ENCODE measurements at regions not wholly inside any gene's neighbourhood (a gene's known extent, or its start where the extent isn't known, plus 50 kb on each side); places are given as distances from the start of the nearest gene placed in this dataset.

- intact Hi-C loops (cut with DNase I; ENCODE audit: low total_unique reads) = no loop called here
- DNase-seq (ENCODE audit: low spot score in 2 of 2) = no peak
- TF ChIP-seq, protein P1, sequence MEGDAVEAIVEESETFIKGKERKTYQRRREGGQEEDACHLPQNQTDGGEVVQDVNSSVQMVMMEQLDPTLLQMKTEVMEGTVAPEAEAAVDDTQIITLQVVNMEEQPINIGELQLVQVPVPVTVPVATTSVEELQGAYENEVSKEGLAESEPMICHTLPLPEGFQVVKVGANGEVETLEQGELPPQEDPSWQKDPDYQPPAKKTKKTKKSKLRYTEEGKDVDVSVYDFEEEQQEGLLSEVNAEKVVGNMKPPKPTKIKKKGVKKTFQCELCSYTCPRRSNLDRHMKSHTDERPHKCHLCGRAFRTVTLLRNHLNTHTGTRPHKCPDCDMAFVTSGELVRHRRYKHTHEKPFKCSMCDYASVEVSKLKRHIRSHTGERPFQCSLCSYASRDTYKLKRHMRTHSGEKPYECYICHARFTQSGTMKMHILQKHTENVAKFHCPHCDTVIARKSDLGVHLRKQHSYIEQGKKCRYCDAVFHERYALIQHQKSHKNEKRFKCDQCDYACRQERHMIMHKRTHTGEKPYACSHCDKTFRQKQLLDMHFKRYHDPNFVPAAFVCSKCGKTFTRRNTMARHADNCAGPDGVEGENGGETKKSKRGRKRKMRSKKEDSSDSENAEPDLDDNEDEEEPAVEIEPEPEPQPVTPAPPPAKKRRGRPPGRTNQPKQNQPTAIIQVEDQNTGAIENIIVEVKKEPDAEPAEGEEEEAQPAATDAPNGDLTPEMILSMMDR (IDR thresholded peaks at IDR 0.05) = no peak
- no peak for TF ChIP-seq POLR2A (IDR thresholded peaks at IDR 0.05)
- no peak overlapping the region for H3K4me3 ChIP-seq (ENCODE audit: low read depth, poor library complexity, severe bottlenecking)
- 48 to 49% methylated on average over 5 of the region's 5 CpGs for WGBS, 2 donors
Measured at GRCh38 chr1:163596541-163597258, 274.9 kb downstream of the NUF2 start.

DNA sequence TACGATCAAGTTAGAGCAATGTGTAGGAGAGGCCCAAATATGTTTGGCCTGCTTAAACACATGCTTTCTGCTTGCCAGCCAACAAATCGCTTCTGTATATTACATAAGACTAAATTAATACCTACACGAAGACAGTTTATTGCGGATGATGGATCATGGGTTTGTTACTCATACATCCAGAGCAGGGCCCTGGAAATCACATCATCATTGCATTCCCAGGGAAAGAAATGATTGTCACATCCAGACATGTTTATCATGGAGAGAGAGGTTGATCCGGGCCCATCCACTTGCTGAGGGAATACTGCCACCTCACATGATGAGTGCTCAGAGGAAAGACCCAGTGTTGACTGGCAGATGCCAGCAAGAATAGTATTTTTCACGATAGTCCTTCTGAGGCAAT, 282.6 kb downstream of the NUF2 start:
- TF ChIP-seq, protein P1 (IDR thresholded peaks at IDR 0.05) = no peak
- TF ChIP-seq POLR2A (IDR thresholded peaks at IDR 0.05) = no peak
- intact Hi-C loops (cut with DNase I; ENCODE audit: low total_unique reads) = no loop called here
- 84 to 89% methylated on average over 6 of the region's 6 CpGs for WGBS, 2 donors
- no peak for DNase-seq (ENCODE audit: low spot score in 2 of 2)
- no peak overlapping the region for H3K4me3 ChIP-seq (ENCODE audit: low read depth, poor library complexity, severe bottlenecking)

- no peak for TF ChIP-seq POLR2A (IDR thresholded peaks at IDR 0.05)
- TF ChIP-seq, protein P1 (IDR thresholded peaks at IDR 0.05) = no peak
- no peak for DNase-seq (ENCODE audit: low spot score in 2 of 2)
- 81 to 84% methylated on average over 3 of the region's 3 CpGs for WGBS, 2 donors
- intact Hi-C loops (cut with DNase I; ENCODE audit: low total_unique reads) = no loop called here
- no peak overlapping the region for H3K4me3 ChIP-seq (ENCODE audit: low read depth, poor library complexity, severe bottlenecking)
Measured at GRCh38 chr1:163604896-163605295, 283.1 kb downstream of the NUF2 start.

DNA sequence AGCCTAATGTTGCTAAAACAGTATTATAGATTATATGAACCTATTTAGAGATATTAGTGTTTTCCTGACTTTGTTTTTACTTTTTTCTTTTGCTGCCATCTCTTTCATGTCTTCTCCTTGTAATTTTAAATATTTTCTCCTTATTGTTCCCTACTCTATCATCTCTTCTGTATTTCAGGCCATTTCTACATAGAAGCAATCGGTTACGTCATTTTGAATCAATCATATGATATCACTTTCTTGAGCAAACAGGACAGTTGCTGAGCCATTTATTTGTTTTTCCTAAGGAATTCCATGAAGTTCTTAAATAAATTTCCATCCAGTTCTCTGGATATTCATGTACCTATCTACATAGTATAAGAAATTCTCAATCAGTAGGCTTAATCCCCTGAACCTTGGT, 287.2 kb downstream of the NUF2 start:
- no peak for DNase-seq (ENCODE audit: low spot score in 2 of 2)
- no peak for TF ChIP-seq POLR2A (IDR thresholded peaks at IDR 0.05)
- TF ChIP-seq, protein P1 (IDR thresholded peaks at IDR 0.05) = no peak
- H3K4me3 ChIP-seq (ENCODE audit: low read depth, poor library complexity, severe bottlenecking) = no peak overlapping the region
- intact Hi-C loops (cut with DNase I; ENCODE audit: low total_unique reads) = no loop called here
- WGBS, 2 donors = 94 to 98% methylated on average over 2 of the region's 2 CpGs

GRCh38 chr1:163609858-163610257, 288.1 kb downstream of the NUF2 start:
- 52 to 55% methylated on average over 4 of the region's 4 CpGs for WGBS, 2 donors
- no peak overlapping the region for H3K4me3 ChIP-seq (ENCODE audit: low read depth, poor library complexity, severe bottlenecking)
- intact Hi-C loops (cut with DNase I; ENCODE audit: low total_unique reads) = no loop called here
- no peak for DNase-seq (ENCODE audit: low spot score in 2 of 2)
- TF ChIP-seq POLR2A (IDR thresholded peaks at IDR 0.05) = no peak
- TF ChIP-seq, protein P1 (IDR thresholded peaks at IDR 0.05) = no peak

DNA sequence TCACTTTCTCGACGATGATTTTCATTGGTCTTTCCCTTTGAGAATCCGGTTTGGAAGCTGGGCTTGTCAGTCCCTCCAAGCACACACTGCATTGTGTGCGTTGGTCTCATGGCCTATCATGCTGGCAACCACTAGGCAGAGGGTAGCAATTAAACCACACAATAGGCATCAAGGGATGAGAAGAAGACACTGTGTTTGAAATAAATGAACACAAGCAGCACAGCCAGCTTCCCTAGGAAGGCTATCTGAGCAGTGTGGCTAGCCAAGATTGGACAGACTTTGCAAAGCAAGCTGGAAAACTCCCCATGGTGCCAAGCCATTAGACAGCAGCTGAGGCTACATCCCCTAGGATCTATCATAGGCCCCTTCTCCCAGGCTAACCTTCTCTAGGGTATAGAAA, 288.7 kb downstream of the NUF2 start:
- DNase-seq (ENCODE audit: low spot score in 2 of 2) = no peak
- H3K4me3 ChIP-seq (ENCODE audit: low read depth, poor library complexity, severe bottlenecking) = no peak overlapping the region
- WGBS, 2 donors = 87 to 92% methylated on average over 4 of the region's 4 CpGs
- TF ChIP-seq, protein P1 (IDR thresholded peaks at IDR 0.05) = no peak
- no peak for TF ChIP-seq POLR2A (IDR thresholded peaks at IDR 0.05)
- intact Hi-C loops (cut with DNase I; ENCODE audit: low total_unique reads) = no loop called here
